Kidney (tissue), 13 donors: ENCODE measurements at regions not wholly inside any gene's neighbourhood (a gene's known extent, or its start where the extent isn't known, plus 50 kb on each side); places are given as distances from the start of the nearest gene placed in this dataset.

ENCODE experiments used
- DNase-seq, 5 donors: peaks; one replicate each; pipeline ENCODE4 v3.0.0-alpha.2; 2013 to 2020
- FAIRE-seq: peaks from 2 replicates; lab custom pipeline; 2012; peaks lifted over from hg19 to GRCh38; lab: Jason Lieb, UNC
- H3K27ac ChIP-seq, 2 donors: one replicate each; pipeline ENCODE4 v1.7.0; 2013; ENCODE audit warnings: low read depth in 2 of 2, low read length in 2 of 2, inconsistent platforms in 1 of 2
- H3K27me3 ChIP-seq: one replicate; pipeline ENCODE4 v1.7.1; 2013; ENCODE audit warnings: low read length, inconsistent platforms; ENCODE audit not compliant: control insufficient read depth, insufficient read depth
- H3K36me3 ChIP-seq, 3 donors: one replicate each; pipeline versions ENCODE4 v1.7.0 to v1.7.1; 2013; ENCODE audit warnings: low read length in 3 of 3, control low read depth in 1 of 3, inconsistent platforms in 1 of 3; ENCODE audit not compliant: insufficient read depth in 3 of 3, control insufficient read depth in 2 of 3
- H3K4me1 ChIP-seq, 3 donors: one replicate each; pipeline versions ENCODE4 v1.7.0 to v1.7.1; 2013; ENCODE audit warnings: low read length in 3 of 3, inconsistent platforms in 1 of 3, low read depth in 1 of 3; ENCODE audit not compliant: control insufficient read depth in 2 of 3, insufficient read depth in 2 of 3
- H3K4me3 ChIP-seq, 3 donors: one replicate each; pipeline versions ENCODE4 v1.7.0 to v1.8.1; 2013; ENCODE audit warnings: low read length in 3 of 3, control low read depth in 1 of 3, inconsistent platforms in 1 of 3
- H3K9ac ChIP-seq, 3 donors: one replicate each; pipeline versions ENCODE4 v1.7.0 to v1.7.1; 2013; ENCODE audit warnings: low read length in 3 of 3, control low read depth in 1 of 3, inconsistent platforms in 1 of 3
- H3K9me3 ChIP-seq, 3 donors: one replicate each; pipeline versions ENCODE4 v1.7.0 to v1.7.1; 2013; ENCODE audit warnings: low read length in 3 of 3, control low read depth in 1 of 3, inconsistent platforms in 1 of 3; ENCODE audit not compliant: control insufficient read depth in 2 of 3, insufficient read depth in 1 of 3
- CTCF ChIP-seq: IDR thresholded peaks from 3 replicates; pipeline ENCODE4 v1.5.1; 2012; ENCODE audit warnings: mild to moderate bottlenecking, moderate library complexity, borderline replicate concordance; ENCODE audit not compliant: insufficient read depth; ENCODE audit errors: extremely low read depth
- intact Hi-C: fragments of 100-400 bp; cut with DNase I; formaldehyde crosslinking; loops from one replicate; pipeline ENCODE4 v1.11.1; 2022
- donor health status: control.
- donor health status: control.
- donor health status: control.
- donor health status: control.
- donor health status: control.
- donor health status: DM: yes; HTN: yes; CAD: no.
- donor health status: Normal renal cell carcinoma (clear cell type).

GRCh38 chr6:170012037-170012330 is 260.6 kb downstream of the ERMARD start:
- no peak for FAIRE-seq
- no peaks in the 10 kb centered on the region for H3K36me3 ChIP-seq
- no peak overlapping the region for H3K4me3 ChIP-seq
- intact Hi-C loops = no loop called here
- DNase-seq = no peak
- no peaks in the 10 kb centered on the region for H3K9me3 ChIP-seq
- H3K4me1 ChIP-seq = peaks cover 0 to 11% (median 0%) of the 10 kb centered on the region in 3 donors
- TF ChIP-seq CTCF = no peak
- no peaks in the 10 kb centered on the region for H3K27me3 ChIP-seq
- H3K9ac ChIP-seq = no peak overlapping the region
- H3K27ac ChIP-seq = no peak overlapping the region

GRCh38 chr6:170011204-170012036 is 260.0 kb downstream of the ERMARD start:
- DNase-seq = peak in 2 of 5 donors; percentile 53 to 93
- H3K9ac ChIP-seq = no peak overlapping the region
- H3K36me3 ChIP-seq = no peaks in the 10 kb centered on the region
- TF ChIP-seq CTCF = no peak
- no peak for FAIRE-seq
- intact Hi-C loops = no loop called here
- no peak overlapping the region for H3K4me3 ChIP-seq
- no peaks in the 10 kb centered on the region for H3K27me3 ChIP-seq
- H3K9me3 ChIP-seq = no peaks in the 10 kb centered on the region
- H3K4me1 ChIP-seq = peaks cover 0 to 11% (median 0%) of the 10 kb centered on the region in 3 donors
- peak overlapping the region in 1 of 2 donors; percentile 28 for H3K27ac ChIP-seq

- no peaks in the 10 kb centered on the region for H3K9me3 ChIP-seq
- H3K27me3 ChIP-seq = no peaks in the 10 kb centered on the region
- FAIRE-seq (no peak), DNase-seq (no peak)
- intact Hi-C loops = no loop called here
- H3K4me1 ChIP-seq = peaks cover 0 to 11% (median 0%) of the 10 kb centered on the region in 3 donors
- no peak for TF ChIP-seq CTCF
- H3K36me3 ChIP-seq = no peaks in the 10 kb centered on the region
- H3K4me3 ChIP-seq = no peak overlapping the region
- H3K27ac ChIP-seq = no peak overlapping the region
- no peak overlapping the region for H3K9ac ChIP-seq
Measured at GRCh38 chr6:170010665-170011203, 259.3 kb downstream of the ERMARD start.
